T1000 (cell line): ENCODE measurements at regions not wholly inside any gene's neighbourhood (a gene's known extent, or its start where the extent isn't known, plus 50 kb on each side); places are given as distances from the start of the nearest gene placed in this dataset.
"Not testable (repeated sequence)": the region's sequence is repeated elsewhere in the genome, so short reads cannot be mapped to it uniquely, and the experiment has no call there.

ENCODE experiments used
- DNase-seq: peaks from one replicate; lab custom pipeline; 2025; ENCODE audit warnings: mixed read lengths; lab: John Stamatoyannopoulos, UW

DNA sequence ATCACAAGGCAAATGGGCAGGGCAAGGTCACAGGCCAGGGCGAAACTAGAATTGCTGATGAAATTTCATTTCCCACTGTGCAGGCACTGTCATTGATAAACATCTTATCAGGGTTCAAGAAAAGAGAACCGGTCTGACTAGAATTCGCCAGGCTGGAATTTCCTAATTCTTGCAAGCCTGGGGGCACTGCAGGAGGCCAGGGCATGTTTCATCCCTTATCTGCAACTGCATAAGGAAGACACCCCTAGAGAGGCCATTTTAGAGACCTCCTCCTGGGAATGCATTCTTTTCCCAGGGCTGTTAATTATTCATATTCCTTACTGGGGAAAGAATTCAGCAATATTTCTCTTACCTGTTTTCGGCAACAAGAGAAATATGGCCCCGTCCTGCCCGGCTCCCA, 266.2 kb upstream of the CYLC2 start:
- DNase-seq, result no peak

DNA sequence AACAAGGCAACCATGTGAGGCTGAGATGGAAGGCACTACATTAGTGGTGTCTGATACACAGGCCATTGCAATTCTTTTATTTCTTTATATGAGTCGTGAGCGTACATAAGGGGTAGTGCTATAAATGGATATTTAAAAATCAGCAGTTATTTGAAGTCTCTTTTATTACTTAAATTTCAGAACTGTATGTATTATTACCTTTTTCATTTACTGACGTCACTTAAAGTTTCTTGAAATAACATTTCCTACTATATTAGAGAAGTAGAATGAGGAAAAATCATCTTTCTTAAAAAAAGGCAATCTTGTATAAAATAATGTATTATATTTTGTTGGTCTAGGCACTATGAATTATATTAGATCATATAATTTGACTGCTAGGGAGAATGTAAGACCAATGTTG, 280.9 kb upstream of the CYLC2 start:
- DNase-seq, result no peak

DNA sequence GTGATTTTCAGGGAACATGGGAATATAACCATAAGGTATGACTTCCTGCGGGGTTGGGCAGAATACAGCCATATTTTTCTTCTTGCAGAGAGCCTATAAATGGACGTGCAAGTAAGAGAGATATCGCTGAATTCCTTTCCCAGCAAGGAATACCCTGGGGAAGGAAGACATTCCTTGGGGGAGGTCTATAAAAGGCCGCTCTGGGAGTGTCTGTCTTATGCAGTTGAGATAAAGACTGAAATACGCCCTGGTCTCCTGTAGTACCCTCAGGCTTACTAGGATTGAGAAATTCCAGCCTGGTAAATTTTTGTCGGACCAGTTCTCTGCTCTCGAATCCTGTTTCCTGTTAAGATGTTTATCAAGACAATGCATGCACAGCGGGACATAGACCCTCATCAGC, 282.2 kb upstream of the CYLC2 start:
- DNase-seq, result not testable (repeated sequence)

DNA sequence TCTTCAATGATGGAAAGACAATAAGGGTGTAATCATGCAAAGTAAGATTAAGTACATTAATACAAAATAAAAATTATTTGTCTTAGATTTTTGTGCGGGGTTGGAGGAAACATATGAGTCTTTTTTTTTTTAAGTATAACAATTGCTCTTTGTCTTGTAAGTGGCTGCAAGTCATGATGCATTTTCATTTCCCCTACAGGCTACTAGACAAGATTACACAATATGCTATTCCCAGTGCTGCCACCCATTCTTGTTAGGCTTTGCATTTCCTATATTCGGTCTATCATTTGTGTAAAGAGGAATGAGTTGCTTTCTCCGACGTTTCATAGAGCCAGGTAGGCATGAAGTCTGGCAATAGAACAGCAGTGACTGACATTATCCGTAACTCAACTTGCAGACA, 294.2 kb upstream of the CYLC2 start:
- no peak for DNase-seq

DNA sequence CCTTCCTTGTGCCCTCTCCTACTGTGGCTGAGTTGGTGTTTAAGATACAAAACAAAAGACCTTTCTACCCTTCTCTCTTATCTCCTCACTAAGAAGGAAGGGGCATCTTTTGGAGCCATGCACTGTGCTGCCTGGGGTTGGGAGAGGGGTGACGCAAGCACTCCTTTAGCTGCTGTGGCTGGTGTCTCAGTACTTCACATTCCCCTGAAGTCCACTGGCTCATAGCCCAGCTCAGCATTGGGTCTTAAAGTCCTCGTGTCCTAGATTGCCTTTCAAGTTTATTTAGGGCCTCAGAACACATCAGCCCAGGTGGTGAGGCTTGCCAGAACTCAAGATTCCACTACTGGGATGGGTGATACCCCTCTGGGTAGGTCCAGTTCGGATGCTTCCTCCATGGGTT, 325.9 kb upstream of the CYLC2 start:
- DNase-seq, result no peak

DNA sequence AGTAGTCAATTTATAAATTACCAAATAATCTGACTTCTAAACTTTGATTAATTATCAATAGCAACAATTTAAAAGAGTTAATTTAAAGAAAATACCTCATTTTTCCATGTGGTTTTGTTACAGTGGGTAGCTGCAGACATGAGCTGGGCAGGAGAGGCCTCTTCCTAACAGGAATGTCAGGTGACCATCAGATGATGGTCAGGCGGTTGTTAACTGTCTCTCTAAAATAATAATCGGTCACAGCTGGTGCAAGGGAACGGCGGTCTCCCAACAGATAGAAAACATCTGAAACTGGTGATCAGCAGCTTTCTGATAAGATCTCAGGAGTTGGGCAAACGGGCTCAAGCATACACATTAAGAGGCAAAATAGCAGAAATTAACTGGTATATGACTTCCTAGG, 342.7 kb upstream of the CYLC2 start:
- no peak for DNase-seq

DNA sequence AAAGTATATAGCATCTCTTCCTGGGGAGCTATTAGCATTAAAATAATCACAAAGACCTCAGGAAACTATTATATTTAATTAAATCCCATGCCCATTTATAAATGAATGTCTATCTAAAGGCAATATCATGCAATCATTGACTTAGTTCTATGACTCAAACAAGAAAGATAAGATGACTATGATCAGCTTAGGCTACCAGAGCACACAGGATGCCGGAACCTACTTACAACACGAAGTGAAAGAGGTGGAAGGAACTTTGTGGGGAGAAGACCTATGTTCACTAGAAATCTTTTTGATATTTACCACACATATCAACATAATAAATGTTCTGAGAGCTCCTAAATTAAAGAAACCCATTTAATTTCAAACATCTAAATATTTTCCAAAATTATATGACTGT, 344.2 kb upstream of the CYLC2 start:
- no peak for DNase-seq

DNA sequence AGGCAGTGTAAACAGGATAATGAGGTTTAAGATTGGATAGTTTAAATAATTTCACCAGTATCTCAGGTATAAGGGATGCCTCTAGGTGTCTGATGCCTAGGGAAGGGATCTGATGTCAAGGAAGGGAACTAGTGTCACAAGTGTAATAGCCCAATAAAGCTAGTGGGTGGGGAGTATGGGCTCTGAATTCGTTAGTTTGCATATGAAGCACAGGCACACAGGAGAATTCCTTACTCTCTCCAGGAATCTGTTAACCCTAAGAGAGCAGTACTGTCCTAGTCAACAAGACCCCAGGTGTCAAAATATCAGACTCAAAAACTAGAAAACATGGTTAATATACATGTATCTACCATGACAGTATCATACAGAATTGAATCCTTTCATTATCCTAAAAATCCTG, 352.5 kb upstream of the CYLC2 start:
- DNase-seq, result no peak

DNA sequence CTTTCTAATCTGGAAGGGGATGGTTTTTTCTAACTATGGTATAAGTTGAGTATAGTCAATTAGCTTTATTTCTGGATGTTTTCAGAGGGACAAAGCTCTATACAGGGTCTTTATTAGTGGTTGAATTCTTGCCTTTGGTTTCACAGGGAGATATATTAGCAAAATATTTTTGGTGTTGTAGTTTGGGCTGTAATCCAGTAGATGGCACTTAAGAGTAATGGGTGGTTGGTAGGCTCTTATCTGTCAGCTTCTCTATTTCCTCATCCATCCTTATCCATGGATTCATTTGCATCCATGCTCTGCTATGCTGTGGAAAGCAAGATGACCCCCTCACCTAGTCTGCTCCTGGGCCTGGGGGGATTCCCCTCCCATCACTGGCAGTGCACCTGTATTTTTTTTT, 363.6 kb upstream of the CYLC2 start:
- no peak for DNase-seq

DNA sequence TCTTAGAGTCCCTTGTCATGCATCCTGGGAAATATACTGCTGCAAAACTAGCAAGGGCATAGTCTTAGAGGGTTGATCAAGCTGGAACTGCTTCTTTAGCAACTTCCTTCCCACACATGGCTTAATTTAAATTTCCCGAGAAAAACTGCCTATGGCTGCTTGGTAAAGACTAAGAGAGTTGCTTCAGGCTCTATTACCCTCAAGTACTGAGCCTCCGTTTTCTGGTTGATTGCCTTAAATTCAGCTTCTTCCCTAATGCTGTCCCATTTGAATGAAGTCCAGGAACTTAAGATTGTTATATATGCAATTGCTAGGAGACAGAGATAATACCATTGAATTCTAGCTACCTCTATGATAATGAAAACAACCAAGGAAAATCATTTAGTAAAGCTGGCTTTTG, 385.7 kb upstream of the CYLC2 start:
- no peak for DNase-seq

DNA sequence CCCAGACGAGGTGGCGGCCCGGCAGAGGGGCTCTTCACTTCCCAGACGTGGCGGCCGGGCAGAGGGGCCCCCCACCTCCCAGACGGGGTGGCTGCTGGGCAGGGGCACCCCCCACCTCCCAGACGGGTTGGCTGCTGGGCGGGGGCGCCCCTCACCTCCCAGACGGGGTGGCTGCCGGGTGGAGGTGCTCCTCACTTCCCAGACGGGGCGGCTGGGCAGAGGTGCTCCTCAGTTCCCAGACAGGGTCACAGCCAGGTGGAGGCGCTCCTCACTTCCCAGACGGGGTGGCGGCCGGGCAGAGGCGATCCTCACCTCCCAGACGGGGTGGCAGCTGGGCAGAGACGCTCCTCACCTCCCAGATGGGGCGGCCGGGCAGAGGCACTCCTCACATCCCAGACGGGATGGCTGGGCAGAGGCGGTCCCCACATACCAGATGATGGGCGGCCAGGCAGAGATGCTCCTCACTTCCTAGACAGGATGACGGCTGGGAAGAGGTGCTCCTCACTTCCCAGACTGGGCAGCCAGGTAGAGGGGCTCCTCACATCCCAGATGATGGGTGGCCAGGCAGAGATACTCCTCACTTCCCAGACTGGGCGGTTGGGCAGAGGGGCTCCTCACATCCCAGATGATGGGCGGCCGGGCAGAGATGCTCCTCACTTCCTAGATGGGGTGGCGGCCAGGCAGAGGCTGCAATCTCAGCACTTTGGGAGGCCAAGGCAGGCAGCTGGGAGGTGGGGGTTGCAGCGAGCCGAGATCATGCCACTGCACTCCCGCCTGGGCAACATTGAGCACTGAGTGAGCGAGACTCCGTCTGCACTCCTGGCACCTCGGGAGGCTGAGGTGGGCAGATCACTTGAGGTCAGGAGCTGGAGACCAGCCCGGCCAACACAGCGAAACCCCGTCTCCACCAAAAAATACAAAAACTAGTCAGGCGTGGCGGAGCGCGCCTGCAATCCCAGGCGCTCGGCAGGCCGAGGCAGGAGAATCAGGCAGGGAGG, 391.6 kb upstream of the CYLC2 start:
- not testable (repeated sequence) for DNase-seq

DNA sequence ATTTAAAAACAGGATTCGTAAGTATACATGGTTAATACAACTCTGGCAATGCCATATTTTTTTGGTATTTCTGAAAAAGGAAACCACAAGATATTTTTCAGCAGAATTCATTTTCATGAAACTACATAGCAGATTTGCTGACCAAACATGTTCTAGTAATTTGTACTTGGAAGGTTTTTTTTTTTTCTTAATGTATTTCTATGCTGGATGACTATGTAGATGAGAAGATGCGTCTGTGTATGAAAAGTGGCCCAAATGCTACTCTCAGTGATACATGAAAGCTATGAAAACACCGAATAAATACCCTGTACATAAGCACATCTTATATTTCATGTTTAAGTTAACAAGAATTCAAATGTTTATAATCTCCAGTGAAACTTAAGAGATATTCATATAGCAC, 400.9 kb upstream of the CYLC2 start:
- DNase-seq, result no peak

DNA sequence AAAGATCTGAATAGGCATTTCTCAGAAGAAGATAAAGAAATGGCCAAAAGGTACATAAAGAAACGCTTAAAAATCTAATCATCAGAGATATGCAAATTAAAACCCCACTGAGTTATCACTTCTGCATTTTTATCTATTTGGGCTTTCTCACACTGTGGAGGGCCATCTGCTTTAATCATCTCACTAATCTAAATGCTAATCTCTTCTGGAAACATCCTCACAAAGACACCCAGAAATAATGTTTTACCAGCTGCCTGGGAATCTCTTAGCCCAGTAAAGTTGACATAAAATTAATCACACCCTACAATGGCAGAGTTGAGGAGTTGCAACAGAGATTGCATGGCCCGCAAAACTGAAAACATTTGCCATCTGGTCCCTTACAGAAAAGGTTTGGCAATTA, 407.9 kb upstream of the CYLC2 start:
- DNase-seq, result no peak

DNA sequence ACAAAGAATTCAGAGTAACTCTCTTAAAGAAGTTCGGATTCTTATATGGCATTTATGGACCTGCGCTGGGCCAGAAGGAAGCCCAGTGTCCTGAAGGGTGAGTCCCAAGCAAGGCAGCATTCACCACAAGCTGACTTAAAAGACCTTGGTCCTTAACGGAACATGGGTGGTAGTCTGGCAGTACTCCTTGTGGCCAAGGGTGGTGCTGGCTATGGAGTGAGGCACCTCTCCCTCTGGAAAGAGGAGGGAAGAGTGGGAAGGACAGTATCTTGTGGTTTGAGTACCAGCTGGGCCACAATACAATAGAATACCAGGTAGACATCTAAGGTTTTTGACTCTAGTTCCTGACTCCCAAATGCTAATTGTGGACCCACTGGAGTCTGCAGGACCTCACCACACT, 425.7 kb upstream of the CYLC2 start:
- DNase-seq, result no peak

DNA sequence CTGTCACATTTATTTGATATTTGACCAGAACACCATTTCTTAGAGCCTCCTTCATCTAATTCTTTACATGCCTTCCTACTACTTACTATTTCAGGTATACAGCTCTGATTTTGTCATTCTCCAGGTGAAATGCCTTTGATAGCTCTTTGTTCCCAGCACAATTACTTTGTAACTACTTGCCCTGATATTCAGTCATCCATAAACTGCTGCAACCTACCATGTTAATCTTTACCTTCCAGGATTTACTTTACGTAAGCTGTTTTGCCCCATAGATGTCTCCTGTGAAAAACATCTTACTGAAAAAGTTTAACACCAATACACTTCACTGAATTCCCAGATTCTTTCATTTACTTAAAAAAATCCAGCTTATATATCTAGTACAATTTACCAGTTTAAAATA, 443.8 kb upstream of the CYLC2 start:
- DNase-seq, result no peak

DNA sequence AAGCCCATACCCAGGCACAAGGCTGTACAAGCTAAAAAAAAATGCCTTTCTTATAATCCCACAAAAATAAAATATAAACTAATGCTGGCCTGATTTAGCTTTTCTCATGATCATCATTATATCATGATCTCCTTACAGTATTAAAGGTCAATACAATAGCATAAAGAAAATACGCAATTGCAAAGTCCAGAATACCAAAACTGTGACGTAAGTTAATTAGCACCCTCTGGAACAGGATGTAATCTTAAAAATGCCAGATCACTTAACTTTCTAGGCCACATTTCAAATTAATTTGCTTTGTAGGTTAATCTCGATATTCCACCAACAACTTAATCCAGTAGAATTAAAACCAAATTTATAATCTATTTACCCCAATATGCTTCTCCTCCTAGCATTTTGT, 444.2 kb upstream of the CYLC2 start:
- no peak for DNase-seq

DNA sequence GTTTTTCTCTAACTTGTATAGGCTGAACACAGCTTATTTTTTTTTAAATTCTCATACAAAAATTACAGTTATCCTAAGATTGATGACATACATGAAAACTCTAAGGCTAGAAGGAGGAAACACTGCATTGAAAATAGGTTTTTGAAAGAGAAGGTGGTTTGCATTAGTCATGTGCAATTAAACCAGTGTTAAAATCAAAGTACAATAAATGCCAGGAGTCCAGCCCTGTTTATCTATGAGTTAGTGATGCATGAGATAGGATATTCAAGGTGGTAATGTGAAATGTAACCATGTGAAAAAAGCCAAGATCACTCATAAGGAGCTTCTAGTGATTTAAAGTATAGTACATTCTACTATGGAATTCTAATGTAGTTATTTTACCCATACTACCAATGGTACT, 444.9 kb upstream of the CYLC2 start:
- no peak for DNase-seq

DNA sequence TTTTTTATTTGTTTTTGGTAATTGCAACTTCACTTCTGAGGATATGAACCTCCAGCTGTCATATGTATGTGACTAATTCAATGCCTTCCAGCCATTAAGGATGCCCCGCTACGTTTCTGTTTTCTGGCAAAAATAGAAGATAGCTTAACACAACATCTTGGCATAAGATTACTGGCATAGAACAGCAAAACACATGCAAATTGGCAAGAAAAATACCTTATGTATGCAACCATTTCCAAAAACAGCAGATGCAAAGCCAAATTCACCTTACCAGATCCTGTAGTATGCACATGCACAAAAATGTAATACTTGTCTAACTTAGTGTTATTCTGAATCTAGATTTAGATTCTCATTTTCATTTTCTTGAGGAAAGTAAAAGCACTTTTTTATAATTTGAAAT, 461.1 kb upstream of the CYLC2 start:
- DNase-seq, result no peak

DNA sequence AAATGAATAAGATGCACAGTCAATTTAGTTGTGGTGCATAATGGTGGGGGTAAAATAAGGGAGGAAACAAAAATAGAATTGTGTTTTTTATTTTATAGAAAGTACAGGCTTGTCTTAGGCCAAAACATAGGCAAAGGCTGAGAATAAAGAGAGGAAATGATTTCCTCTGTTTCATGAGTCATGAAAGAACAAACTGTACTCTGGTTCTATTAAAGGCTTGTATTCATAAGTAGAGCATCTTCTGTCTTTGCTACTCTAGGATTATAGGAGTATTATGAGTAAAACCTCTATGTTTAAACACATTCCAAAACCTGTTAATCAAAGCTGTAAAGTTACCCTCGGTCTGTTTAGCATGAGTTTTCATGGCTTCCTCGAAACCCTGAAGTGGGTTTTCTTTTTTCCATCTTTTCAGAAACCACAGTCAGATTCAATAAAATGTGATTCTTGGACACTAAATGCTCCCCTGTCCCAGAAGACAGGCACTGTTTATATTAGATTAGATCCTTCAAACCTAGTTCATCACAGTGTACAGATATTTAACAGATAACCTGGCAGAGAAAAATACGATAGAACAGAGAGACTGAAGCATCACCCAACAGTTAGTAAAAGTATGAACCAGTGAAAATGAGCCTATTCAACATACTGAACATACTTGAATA, 473.9 kb upstream of the CYLC2 start:
- no peak for DNase-seq

DNA sequence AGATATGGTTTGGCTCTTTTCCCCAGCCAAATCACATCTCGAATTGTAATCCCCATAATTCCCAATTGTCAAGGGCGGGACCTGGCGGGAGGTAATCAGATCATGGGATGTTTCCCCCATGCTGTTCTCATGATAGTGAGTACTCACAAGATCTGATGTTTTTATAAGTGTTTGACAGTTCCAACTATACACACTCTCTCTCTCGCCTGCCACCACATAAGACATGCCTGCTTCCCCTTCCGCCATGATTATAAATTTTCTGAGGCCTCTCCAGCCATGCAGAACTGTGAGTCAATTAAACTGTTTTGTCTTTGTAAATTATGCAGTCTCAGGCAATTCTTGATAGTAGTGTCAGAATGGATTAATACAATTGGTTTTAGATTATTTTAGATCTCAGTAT, 475.7 kb upstream of the CYLC2 start:
- DNase-seq, result no peak

DNA sequence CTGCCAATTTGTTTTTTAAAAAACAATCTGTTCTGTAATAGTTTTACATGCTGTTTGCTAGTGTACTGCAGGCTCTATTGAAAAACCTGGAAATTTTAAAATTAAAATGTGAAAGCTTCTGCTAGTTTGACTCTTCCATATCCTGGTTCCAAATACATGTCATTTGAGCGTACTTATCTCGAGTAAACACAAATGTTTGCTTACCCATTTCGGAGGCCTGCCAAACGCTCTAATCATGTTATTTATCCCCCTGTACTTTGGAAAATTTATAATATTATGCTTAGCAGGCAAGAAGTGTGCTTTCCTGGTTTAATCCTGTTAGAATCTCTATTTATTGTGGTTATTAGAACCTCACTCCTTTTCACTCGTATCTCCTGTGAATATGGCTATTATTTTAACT, 476.8 kb upstream of the CYLC2 start:
- no peak for DNase-seq

DNA sequence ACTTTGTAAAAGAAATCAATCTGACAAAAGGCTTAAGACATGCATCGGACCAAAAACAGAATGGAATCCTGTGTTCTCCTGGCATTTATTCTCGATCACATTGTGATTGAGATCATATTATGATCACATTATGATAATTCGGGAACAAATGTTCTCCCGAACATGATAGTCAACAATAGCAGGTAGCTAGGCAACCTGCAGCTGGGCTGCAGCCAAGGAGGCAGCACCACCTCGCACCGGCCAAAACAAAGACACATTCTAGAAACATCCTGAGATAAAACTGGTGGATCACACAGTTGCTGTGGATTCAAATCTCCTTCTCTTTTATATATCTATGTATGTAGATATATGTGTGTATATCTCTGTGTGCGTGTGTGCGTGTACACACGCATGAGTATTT, 480.6 kb upstream of the CYLC2 start:
- no peak for DNase-seq

DNA sequence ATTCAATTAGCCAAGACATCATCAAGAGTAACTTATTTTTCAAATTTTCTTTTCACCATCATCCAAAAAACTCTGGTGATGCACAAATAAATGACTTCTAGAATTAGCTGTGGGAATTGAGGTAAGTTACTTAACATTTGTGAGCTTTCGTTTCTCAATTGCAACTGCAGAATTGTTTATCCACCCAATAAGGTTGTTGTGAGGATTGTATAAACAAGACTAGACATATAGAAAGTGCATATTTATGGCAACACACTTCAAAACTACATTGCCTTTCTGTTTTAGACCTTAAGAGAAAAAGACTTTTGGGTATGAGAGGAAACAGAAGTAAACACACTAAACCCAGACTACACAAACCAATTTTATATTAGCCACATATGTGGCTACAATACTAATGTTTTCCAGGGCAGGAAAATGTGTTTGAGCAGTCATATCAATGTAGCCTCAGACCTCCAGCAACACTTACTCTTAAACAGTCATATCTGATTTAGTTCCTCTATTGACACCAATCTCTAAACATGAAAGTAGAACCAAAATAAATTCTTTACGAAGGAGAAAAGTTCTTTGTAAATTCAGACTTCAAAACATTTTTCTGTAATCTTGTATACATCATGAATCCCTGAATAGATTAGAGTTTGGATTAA, 488.0 kb upstream of the CYLC2 start:
- no peak for DNase-seq
